Lung (tissue), 11 donors: ENCODE measurements at regions not wholly inside any gene's neighbourhood (a gene's known extent, or its start where the extent isn't known, plus 50 kb on each side); places are given as distances from the start of the nearest gene placed in this dataset.

ENCODE experiments used
- ATAC-seq: fragments of 200-7000 bp; cut with Tn5 transposase; one replicate; pipeline ENCODE4 v1.9.1; 2020; ENCODE audit warnings: moderate number of reproducible peaks; ENCODE audit not compliant: insufficient read depth, low FRiP score
- DNase-seq, 3 donors: peaks; one replicate each; pipeline ENCODE4 v3.0.0-alpha.2; 2013 to 2017
- H3K27ac ChIP-seq, 2 donors: one replicate each; pipeline ENCODE4 v1.5.1; 2013; ENCODE audit warnings: mild to moderate bottlenecking in 2 of 2, moderate library complexity in 2 of 2, control low read depth in 1 of 2, inconsistent platforms in 1 of 2, low read depth in 1 of 2, low read length in 1 of 2
- H3K27me3 ChIP-seq, 3 donors: one replicate each; pipeline ENCODE4 v1.5.1; 2013; ENCODE audit warnings: low read length in 2 of 3; ENCODE audit not compliant: control insufficient read depth in 3 of 3, insufficient read depth in 3 of 3
- H3K36me3 ChIP-seq, 4 donors: one replicate each; pipeline ENCODE4 v1.5.1; 2013; ENCODE audit warnings: low read length in 4 of 4, mild to moderate bottlenecking in 1 of 4, moderate library complexity in 1 of 4; ENCODE audit not compliant: control insufficient read depth in 4 of 4, insufficient read depth in 4 of 4
- H3K4me1 ChIP-seq, 5 donors: one replicate each; pipeline ENCODE4 v1.5.1; 2013; ENCODE audit warnings: low read length in 5 of 5, mild to moderate bottlenecking in 2 of 5, moderate library complexity in 1 of 5; ENCODE audit not compliant: control insufficient read depth in 5 of 5, insufficient read depth in 5 of 5
- H3K4me3 ChIP-seq: one replicate; pipeline ENCODE4 v1.5.1; 2013; ENCODE audit warnings: mild to moderate bottlenecking, control low read depth, moderate library complexity
- H3K9ac ChIP-seq, 2 donors: one replicate each; pipeline ENCODE4 v1.5.1; 2013; ENCODE audit warnings: low read length in 2 of 2, control low read depth in 1 of 2; ENCODE audit not compliant: insufficient read depth in 1 of 2
- H3K9me3 ChIP-seq, 4 donors: one replicate each; pipeline ENCODE4 v1.5.1; 2013; ENCODE audit warnings: low read length in 3 of 4, mild to moderate bottlenecking in 1 of 4, moderate library complexity in 1 of 4; ENCODE audit not compliant: control insufficient read depth in 4 of 4, insufficient read depth in 3 of 4
- CTCF ChIP-seq: IDR thresholded peaks from 2 replicates; pipeline ENCODE4 v1.5.1; 2012; ENCODE audit warnings: mild to moderate bottlenecking; ENCODE audit errors: control extremely low read depth, extremely low read depth
- WGBS, 2 donors: extraction: QIAGEN DNeasy Blood & Tissue Kit; methylation state at CpG; one replicate each; pipeline ENCODE4 v1.1.7; 2013; 5-methylcytosine and 5-hydroxymethylcytosine counted together
- donor health status: control.
- donor health status: control.
- donor health status: Bipolar disorder and iron deficiency.
- donor health status: healthy.
- donor health status: DM: yes; HTN: yes; CAD: no.

- WGBS, 2 donors = 93 to 96% methylated on average over 2 of the region's 2 CpGs
- Histone ChIP-seq H3K4me3 (no peak overlapping the region), H3K36me3 (no peaks in the 10 kb centered on the region), H3K9me3 (no peaks in the 10 kb centered on the region), H3K27ac (no peak overlapping the region), H3K4me1 (peaks cover 0 to 22% (median 9%) of the 10 kb centered on the region in 5 donors), H3K27me3 (no peaks in the 10 kb centered on the region), H3K9ac (no peak overlapping the region)
- ATAC-seq (no peak), DNase-seq (no peak)
- no peak for TF ChIP-seq CTCF
Observed at GRCh38 chr18:2301316-2301715, 270.0 kb downstream of the METTL4 start.

GRCh38 chr18:2302012-2302411 lies 269.3 kb downstream of the METTL4 start:
- Histone ChIP-seq H3K36me3 (no peaks in the 10 kb centered on the region), H3K9me3 (no peaks in the 10 kb centered on the region), H3K4me1 (peaks cover 0 to 22% (median 9%) of the 10 kb centered on the region in 5 donors), H3K27ac (no peak overlapping the region), H3K9ac (no peak overlapping the region), H3K4me3 (no peak overlapping the region), H3K27me3 (no peaks in the 10 kb centered on the region)
- ATAC-seq (no peak), DNase-seq (no peak)
- 60 to 84% methylated on average over 1 of the region's 1 CpG for WGBS, 2 donors
- TF ChIP-seq CTCF = no peak

- DNase-seq = no peak
- peak; percentile 54 for ATAC-seq
- 46 to 54% methylated on average over 10 of the region's 10 CpGs for WGBS, 2 donors
- H3K4me3 ChIP-seq = no peak overlapping the region
- peaks cover 0 to 22% (median 9%) of the 10 kb centered on the region in 5 donors for H3K4me1 ChIP-seq
- H3K36me3 ChIP-seq = no peaks in the 10 kb centered on the region
- peaks cover 0 to 3% (median 0%) of the 10 kb centered on the region in 3 donors for H3K27me3 ChIP-seq
- no peak for TF ChIP-seq CTCF
- H3K9me3 ChIP-seq = no peaks in the 10 kb centered on the region
- H3K9ac ChIP-seq = no peak overlapping the region
- H3K27ac ChIP-seq = no peak overlapping the region
Observed at GRCh38 chr18:2302628-2303516, 268.4 kb downstream of the METTL4 start.
